ENCODE measurements at regions not wholly inside any gene's neighbourhood (a gene's known extent, or its start where the extent isn't known, plus 50 kb on each side); places are given as distances from the start of the nearest gene placed in this dataset.

- no peak for DNase-seq (ENCODE audit: low read depth)
These were observed 136.5 kb upstream of the NKX1-1 start for GRCh38 chr4:1542516-1543320.

DNA sequence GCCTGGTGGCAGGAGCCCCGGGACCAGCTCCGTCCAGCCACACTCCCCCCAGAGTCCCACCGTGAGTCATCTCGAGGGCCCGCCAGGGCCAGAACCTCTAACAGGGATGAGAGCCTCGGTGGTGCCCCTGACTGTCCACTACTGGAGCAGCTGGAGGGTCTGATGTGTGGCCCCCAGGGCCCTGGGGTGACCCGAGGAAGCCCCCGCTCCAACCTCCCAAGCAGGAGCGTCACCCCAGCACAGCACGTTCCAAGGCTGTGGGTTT lies 135.9 kb upstream of the NKX1-1 start:
- no peak for DNase-seq (ENCODE audit: low read depth)

GRCh38 chr4:1541449-1542225 lies 135.4 kb upstream of the NKX1-1 start:
- no peak for DNase-seq (ENCODE audit: low read depth)

DNA sequence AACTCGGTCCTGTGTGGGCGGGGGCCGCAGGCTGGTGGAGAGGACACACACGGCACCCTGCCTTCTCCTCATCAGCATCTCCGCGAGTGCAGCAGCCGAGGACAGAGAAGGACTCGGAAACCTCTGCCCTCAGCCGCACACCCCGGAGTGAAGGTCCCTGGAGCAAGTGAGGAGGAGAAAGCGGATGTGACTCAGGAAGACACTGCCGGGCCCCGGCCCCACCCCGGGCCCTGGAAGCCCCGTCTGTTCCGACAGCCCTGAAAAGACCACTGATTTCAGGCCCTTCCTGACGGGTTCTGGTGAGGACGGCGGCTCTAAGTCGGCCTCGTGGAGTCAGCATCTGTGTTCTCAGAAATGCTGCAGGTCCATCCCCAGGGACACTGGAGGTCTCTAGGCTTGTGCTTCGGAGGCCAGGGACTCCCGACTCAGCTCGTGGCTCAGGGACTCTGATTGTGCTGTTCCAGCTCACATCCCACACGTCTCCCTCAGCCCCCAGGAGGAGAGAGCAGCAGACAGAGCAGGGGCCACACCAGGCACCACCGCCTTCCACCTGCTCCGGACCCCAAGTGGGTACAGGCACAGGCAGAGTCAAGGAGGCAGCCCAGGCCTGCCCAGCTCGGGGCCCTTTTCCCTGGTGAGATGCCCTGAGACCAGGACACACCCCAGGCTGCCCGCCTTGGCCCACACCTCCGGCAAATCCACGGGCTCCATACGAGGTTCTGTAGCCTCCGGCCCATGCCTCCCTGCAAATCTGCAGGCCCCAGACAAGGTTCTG lies 134.5 kb upstream of the NKX1-1 start:
- no peak for DNase-seq (ENCODE audit: low read depth)

DNA sequence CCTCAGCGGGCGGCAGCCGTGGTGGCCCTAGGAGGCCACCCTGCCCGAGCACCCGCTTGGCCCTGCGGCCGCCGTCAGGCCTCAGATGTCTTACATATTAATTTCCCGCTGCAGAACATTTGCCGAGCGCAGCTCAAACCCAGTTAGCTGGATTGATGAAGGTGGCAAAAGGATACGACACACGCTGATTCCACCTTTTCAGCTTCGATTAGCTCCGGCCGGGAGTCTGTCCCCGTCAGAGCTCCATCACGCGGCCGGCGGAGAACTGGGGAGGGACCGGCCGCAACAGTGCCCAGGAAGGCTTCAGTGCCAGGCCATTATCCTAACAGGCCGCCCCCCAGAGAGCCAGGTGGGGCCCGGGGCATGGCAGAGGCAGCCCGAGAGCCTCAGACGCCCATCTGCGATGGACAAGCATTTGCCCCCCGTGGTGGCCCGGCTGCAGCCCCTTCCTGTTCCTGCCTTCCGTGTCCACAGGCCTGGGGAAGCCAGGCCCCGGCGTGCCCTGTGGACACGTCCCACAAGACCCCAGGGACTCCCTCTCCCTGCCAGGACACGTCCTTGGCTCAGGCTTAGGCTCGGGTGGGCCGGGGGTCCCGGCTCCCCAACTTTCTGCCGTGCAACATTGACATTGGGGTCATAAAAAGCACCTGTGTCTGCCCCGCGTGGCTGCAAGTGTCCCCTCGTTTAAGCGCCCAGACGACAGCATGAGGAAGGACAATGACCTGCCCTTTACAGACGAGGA lies 133.8 kb upstream of the NKX1-1 start:
- no peak for DNase-seq (ENCODE audit: low read depth)

DNA sequence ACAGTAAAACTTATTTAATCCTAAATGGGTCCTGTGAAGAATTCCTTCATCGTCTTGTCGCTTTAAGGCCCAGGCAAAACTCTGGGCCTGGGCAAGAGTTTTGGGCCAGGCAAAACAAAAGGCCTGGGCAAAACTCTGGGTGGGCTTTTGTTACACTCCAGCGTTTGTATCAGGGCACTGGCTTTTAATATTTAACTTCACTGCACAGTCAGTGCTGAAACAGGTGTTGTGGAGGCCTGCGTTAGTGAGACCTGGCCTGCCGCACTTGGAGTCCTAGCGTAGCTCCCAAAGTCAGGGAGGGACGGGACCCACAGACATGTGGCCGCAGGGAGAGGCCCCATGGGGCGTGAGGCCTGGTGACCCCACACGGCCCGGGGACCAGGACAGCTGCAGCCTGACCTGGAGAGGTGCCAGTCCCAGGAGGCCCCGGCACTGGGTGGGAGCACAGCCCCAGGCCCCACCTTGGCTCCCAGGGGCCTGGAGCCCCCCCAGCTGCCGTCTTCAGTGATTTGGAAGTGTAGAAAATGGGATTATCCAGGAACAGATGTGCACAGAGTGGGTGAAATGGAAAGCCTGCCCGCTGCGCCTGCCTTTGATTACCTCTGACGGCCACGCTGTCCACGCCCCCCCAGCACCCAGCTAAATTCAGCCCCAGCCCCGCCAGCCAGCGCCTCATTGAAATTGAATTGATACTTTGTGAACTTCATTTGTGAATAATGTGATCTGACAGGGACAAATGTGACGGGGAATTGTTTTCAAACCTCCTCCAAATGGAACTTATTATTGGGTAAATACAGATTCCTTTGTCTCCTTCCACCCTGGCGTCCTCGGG lies 132.9 kb upstream of the NKX1-1 start:
- DNase-seq (ENCODE audit: low read depth): no peak

- DNase-seq (ENCODE audit: low read depth): no peak
These were observed 131.8 kb upstream of the NKX1-1 start for GRCh38 chr4:1538096-1538410.

DNA sequence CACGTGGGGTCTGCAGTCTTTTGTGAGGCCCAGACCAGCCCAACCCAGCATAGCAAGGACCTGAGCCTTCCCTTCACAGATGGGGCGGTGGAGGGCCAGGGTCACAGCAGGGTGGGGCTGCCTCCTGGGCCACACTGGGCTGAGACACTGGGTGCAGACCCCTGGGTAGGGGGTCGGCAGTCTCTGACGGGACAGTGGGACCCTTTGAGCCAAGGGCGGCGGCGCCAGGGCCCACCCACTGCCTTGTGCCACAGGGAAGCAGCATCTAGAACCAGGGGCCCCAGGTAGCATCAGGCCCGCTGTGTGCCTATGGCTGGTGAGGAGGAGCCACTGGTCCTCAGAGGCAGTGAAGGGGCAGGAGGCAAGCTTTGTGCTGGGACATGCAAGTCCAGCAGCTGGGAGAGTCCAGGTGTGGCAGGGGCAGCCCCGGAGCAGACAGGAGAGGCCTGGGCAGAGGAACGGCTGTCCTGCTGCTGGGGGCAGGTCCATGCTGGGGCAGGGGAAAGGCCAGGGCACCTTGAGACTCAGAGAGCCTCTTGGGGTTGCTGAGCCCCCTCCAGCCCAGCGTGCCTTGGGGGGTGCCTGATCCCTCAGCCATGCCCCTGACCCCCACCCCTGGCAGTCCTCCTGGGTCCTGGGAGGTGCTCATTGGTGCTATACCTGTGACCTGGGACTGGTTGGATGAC lies 131.3 kb upstream of the NKX1-1 start:
- DNase-seq (ENCODE audit: low read depth): no peak

- DNase-seq (ENCODE audit: low read depth): no peak
These were observed 130.6 kb upstream of the NKX1-1 start for GRCh38 chr4:1536579-1537409.

DNA sequence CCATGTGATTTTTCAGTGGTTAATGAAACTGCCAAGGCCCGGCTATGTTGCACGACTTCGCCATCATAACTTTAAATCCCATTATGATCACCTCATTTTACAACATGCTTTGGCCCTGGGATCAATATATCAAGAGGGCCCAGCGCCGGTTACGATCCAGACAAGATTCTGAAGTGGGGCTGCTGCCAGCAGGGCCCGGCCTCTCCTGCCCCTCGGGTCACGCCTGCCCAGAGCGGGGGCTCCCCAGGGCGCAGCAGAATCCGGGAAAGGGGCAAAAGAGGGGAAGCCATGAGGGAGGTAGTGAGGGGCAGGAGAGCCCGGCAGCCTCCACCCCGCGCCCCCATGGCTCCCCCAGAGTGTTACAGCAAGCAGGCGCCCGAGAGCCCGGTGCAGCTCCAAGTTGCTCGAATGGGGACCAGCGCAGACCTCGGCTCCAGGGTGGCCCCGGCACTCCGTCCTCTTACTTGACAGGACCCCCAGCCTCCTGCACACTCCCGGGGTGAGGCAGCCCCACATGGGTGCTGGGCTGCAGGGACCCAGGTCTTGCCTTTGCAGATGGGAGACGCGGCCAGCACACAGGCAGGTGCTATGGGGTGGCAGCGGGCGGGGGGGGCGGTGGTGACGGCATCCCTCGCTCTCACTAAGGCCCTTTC lies 129.8 kb upstream of the NKX1-1 start:
- DNase-seq (ENCODE audit: low read depth): no peak

DNA sequence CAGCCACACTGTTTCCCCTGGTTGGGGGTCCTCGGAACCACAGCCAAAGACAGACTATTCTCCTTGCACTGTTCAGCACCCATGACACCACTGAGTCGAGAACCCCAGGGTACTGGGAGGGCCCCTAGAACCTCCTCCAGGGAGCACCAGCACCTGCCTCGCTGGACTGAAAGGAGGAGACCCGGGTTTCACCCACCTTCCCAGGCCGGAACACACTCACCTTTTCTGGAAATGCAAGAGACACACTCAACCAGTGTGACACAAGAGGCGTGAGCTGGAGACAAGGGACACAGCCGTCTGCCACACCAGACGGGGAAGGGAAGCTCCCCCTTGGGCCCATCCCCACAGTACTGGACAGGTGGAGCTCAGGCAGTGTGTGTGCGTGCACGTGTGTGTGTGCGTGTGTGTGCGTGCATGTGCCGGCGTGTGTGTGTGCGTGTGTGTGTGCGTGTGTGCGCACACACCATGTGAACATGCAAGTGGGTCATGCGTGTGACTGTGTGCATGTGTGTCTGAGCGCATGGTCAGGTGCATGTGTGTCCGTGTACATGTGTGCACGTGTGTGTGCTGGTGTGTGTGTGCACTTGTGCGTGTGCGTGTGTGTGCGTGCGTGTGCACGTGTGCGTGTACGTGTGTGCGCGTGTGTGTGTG lies 128.8 kb upstream of the NKX1-1 start:
- no peak for DNase-seq (ENCODE audit: low read depth)

DNA sequence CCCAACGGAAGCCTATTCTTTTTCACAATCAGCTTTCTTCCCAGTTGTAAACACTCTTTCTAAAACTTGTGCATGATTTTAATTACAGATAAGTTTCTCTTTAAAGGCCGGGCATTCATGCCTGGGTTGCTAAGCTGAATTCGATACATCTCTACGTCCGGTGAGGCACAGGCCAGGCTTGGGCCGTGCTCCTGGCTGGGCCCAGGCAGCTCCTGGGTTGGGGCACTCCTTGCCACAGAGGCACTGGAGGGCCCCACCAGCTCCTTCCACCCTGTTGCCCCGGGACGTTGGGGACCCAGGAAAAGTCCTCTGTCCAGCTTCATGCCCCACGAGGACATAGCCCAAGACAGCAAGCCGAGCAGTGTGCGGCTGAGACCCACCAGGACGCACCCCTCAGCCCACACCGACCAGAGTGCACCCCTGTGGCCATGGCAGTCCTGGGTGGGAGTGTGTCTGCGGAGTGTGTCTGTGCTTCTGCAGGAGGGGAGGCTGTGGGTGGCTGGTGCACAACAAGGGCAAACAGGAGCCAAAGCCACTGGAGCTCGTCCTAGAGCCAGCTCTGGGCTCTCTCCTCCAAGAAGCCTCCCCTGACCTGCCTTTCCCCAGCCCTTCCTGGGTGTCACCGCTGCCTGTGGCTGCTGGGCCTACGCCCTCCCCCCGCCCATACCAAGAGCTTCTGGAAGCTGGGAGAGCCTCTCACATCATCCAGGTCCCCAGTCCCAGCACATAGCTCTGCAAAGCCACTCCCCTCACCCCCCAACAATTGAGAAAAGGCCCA lies 128.0 kb upstream of the NKX1-1 start:
- no peak for DNase-seq (ENCODE audit: low read depth)

GRCh38 chr4:1533501-1534064 lies 127.3 kb upstream of the NKX1-1 start:
- DNase-seq (ENCODE audit: low read depth): no peak

- DNase-seq (ENCODE audit: low read depth): no peak
These were observed 126.5 kb upstream of the NKX1-1 start for GRCh38 chr4:1532549-1533395.

- DNase-seq (ENCODE audit: low read depth): no peak
These were observed 125.7 kb upstream of the NKX1-1 start for GRCh38 chr4:1531683-1532548.

DNA sequence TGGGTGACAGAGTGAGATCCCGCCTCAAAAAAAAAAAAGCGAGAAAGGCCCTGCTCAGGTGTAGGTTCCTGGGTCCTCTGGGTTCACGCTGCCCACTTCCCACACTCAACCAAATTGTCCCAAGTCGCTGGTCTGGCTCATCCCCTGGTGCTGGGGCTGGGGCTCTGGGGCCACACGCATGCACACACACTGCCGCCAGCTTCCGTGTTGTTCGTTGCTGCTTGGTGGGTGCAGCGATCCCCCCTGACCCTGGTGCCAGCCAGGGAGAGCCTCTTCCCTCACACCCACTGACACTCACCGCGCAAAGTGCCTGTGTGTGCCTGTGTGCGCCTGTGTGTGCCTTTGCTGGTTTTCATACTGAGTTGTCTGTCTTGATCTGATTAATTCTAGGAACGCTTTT lies 124.1 kb upstream of the NKX1-1 start:
- no peak for DNase-seq (ENCODE audit: low read depth)
